DOHH2 (cell line): ENCODE measurements at regions not wholly inside any gene's neighbourhood (a gene's known extent, or its start where the extent isn't known, plus 50 kb on each side); places are given as distances from the start of the nearest gene placed in this dataset.

Experiments used
- H3F3A ChIP-seq: fragments of 200-600 bp; sonication (generic), shearing (Covaris generic); 2 replicates; pipeline ENCODE4 v1.6.0; 2016; ENCODE audit warnings: antibody characterized with exemption, mild to moderate bottlenecking; ENCODE audit not compliant: control insufficient read depth, insufficient read depth
- H3K27ac ChIP-seq: fragments of 200-600 bp; sonication (generic); 2 replicates; pipeline ENCODE4 v1.5.1; 2014; ENCODE audit warnings: low read depth, mild to moderate bottlenecking, low read length, moderate library complexity
- H3K27me3 ChIP-seq: fragments of 200-600 bp; sonication (generic); 2 replicates; pipeline ENCODE4 v1.6.1; 2014; ENCODE audit warnings: mild to moderate bottlenecking, low read length, mixed read lengths; ENCODE audit not compliant: control insufficient read depth
- H3K36me3 ChIP-seq: fragments of 200-600 bp; sonication (generic); 2 replicates; pipeline ENCODE4 v1.6.1; 2014; ENCODE audit warnings: mild to moderate bottlenecking, low read length, moderate library complexity, mixed read lengths; ENCODE audit not compliant: control insufficient read depth
- H3K4me1 ChIP-seq: fragments of 200-600 bp; sonication (generic); 2 replicates; pipeline ENCODE4 v1.6.1; 2014; ENCODE audit warnings: mild to moderate bottlenecking, low read length, mixed read lengths; ENCODE audit not compliant: control insufficient read depth
- H3K4me2 ChIP-seq: fragments of 200-600 bp; sonication (generic); 2 replicates; pipeline ENCODE4 v1.6.0; 2014; ENCODE audit warnings: mild to moderate bottlenecking, low read length, moderate library complexity
- H3K4me3 ChIP-seq: fragments of 200-600 bp; sonication (generic); 2 replicates; pipeline ENCODE4 v1.5.1; 2014; ENCODE audit warnings: mild to moderate bottlenecking, low read length, mixed read lengths
- H3K79me2 ChIP-seq: fragments of 200-600 bp; sonication (generic); 2 replicates; pipeline ENCODE4 v1.6.1; 2014; ENCODE audit warnings: mild to moderate bottlenecking, low read length, mixed read lengths; ENCODE audit not compliant: control insufficient read depth
- H3K9me2 ChIP-seq: fragments of 200-600 bp; sonication (generic); replicated peaks from 2 replicates; pipeline ENCODE4 v1.6.1; 2014; ENCODE audit warnings: mild to moderate bottlenecking, low read length, mixed read lengths; ENCODE audit not compliant: control insufficient read depth
- H3K9me3 ChIP-seq: fragments of 200-600 bp; sonication (generic); 2 replicates; pipeline ENCODE4 v1.6.1; 2014; ENCODE audit warnings: antibody characterized with exemption, low read length, mixed read lengths; ENCODE audit not compliant: control insufficient read depth, insufficient read depth
- H4K20me1 ChIP-seq: fragments of 200-600 bp; sonication (generic); 2 replicates; pipeline ENCODE4 v1.6.0; 2014; ENCODE audit warnings: low read depth, mild to moderate bottlenecking, antibody characterized with exemption, low read length, moderate library complexity; ENCODE audit not compliant: control insufficient read depth, insufficient read depth
- CTCF ChIP-seq: fragments of 200-600 bp; sonication (generic); IDR thresholded peaks from one replicate; pipeline ENCODE4 v1.5.1; 2014; ENCODE audit warnings: antibody characterized with exemption, mild to moderate bottlenecking, low read depth, low read length; ENCODE audit not compliant: poor library complexity, severe bottlenecking
- EZH2phosphoT487 ChIP-seq: fragments of 200-600 bp; sonication (generic); IDR thresholded peaks from 2 replicates; pipeline ENCODE4 v1.6.1; 2017; ENCODE audit warnings: borderline replicate concordance, mild to moderate bottlenecking, antibody characterized with exemption, low read length, moderate library complexity, mixed read lengths

- Histone ChIP-seq H3K4me1 (no peaks in the 10 kb centered on the region), H3F3A (no peaks in the 10 kb centered on the region), H3K4me2 (no peak overlapping the region), H3K4me3 (no peak overlapping the region), H3K36me3 (no peaks in the 10 kb centered on the region), H3K79me2 (no peaks in the 10 kb centered on the region), H3K27ac (no peak overlapping the region), H3K9me2 (no peaks in the 10 kb centered on the region), H3K9me3 (no peaks in the 10 kb centered on the region), H3K27me3 (peaks cover 16% of the 10 kb centered on the region), H4K20me1 (no peaks in the 10 kb centered on the region)
- no peak for TF ChIP-seq CTCF
These were observed 80.1 kb upstream of the ATF3 start for GRCh38 chr1:212528501-212528900.

- Histone ChIP-seq H3K4me3 (no peak overlapping the region), H3K36me3 (no peaks in the 10 kb centered on the region), H3F3A (no peaks in the 10 kb centered on the region), H3K9me2 (no peaks in the 10 kb centered on the region), H3K79me2 (no peaks in the 10 kb centered on the region), H3K27me3 (peaks cover 18% of the 10 kb centered on the region), H3K9me3 (no peaks in the 10 kb centered on the region), H3K27ac (no peak overlapping the region), H3K4me2 (no peak overlapping the region), H4K20me1 (no peaks in the 10 kb centered on the region), H3K4me1 (no peaks in the 10 kb centered on the region)
- TF ChIP-seq CTCF, result no peak
- TF ChIP-seq EZH2phosphoT487, result no peak
These were observed 79.3 kb upstream of the ATF3 start for GRCh38 chr1:212529211-212529741.

- H3K79me2 ChIP-seq, result no peaks in the 10 kb centered on the region
- H3K27ac ChIP-seq, result no peak overlapping the region
- H4K20me1 ChIP-seq, result no peaks in the 10 kb centered on the region
- no peak overlapping the region for H3K4me3 ChIP-seq
- H3F3A ChIP-seq, result no peaks in the 10 kb centered on the region
- no peaks in the 10 kb centered on the region for H3K36me3 ChIP-seq
- TF ChIP-seq CTCF (no peak), EZH2phosphoT487 (no peak)
- H3K9me3 ChIP-seq, result no peaks in the 10 kb centered on the region
- no peaks in the 10 kb centered on the region for H3K9me2 ChIP-seq
- H3K4me1 ChIP-seq, result no peaks in the 10 kb centered on the region
- no peak overlapping the region for H3K4me2 ChIP-seq
- peaks cover 16% of the 10 kb centered on the region for H3K27me3 ChIP-seq
These were observed 77.3 kb upstream of the ATF3 start for GRCh38 chr1:212531267-212531666.

- H3K9me3 ChIP-seq, result no peaks in the 10 kb centered on the region
- no peaks in the 10 kb centered on the region for H3K4me1 ChIP-seq
- no peak overlapping the region for H3K27ac ChIP-seq
- no peaks in the 10 kb centered on the region for H3F3A ChIP-seq
- no peak overlapping the region for H3K4me2 ChIP-seq
- no peak overlapping the region for H3K4me3 ChIP-seq
- TF ChIP-seq EZH2phosphoT487 (no peak), CTCF (no peak)
- no peaks in the 10 kb centered on the region for H3K36me3 ChIP-seq
- H3K79me2 ChIP-seq, result no peaks in the 10 kb centered on the region
- peaks cover 16% of the 10 kb centered on the region for H3K27me3 ChIP-seq
- no peaks in the 10 kb centered on the region for H4K20me1 ChIP-seq
- H3K9me2 ChIP-seq, result no peaks in the 10 kb centered on the region
These were observed 76.8 kb upstream of the ATF3 start for GRCh38 chr1:212531796-212532195.
